ENCODE measurements at regions not wholly inside any gene's neighbourhood (a gene's known extent, or its start where the extent isn't known, plus 50 kb on each side); places are given as distances from the start of the nearest gene placed in this dataset.

- DNase-seq (ENCODE audit: low spot score), result no peak
Measured at GRCh38 chr4:123802082-123802645, 405.6 kb downstream of the SPRY1 start.

- DNase-seq (ENCODE audit: low spot score), result no peak
Measured at GRCh38 chr4:123802933-123803332, 406.3 kb downstream of the SPRY1 start.

DNA sequence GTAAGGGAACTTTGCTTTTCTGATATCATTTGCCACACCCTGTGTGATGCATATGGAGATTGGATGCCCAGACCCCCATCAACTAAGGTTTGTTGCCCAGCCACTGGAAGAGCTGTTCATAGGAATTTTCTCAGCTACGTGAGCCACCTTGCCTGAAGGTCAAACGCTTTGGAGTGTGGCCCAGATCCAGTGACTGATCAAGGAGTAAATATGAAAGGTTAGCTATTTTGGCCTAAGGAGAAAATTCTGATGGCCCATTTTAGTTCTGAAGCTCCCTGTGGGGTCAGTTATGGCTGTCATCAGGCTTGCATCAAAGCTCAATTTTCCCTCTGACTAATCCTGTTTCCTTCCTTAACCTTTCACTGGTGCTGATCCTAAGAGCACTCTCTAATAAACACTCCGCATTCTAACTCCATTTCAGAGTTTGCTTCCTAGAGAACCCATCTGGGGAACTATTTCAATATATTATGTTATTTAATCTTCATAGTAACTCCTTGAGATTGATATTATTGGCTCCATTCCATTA, 407.7 kb downstream of the SPRY1 start:
- DNase-seq (ENCODE audit: low spot score), result no peak

DNA sequence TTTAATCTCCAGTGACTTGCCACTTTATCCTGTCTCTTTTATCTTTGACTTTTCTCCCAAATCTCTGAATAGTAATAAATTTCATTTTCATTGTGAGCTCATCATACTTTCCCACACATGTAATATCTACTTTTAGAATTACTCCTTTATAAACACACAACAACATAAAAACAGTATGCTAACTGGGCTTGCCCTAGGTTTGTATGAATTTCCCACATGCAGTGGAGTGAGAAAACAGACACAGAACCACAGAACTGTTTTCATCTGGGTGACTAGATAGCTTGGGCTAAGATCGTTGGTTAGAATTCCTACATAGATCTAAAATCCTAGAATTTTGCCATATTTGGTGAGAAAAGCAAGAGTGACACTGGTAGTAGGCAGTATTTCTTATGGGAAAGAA, 409.5 kb downstream of the SPRY1 start:
- DNase-seq (ENCODE audit: low spot score), result no peak

GRCh38 chr4:123807187-123807586, 410.6 kb downstream of the SPRY1 start:
- DNase-seq (ENCODE audit: low spot score), result no peak

GRCh38 chr4:123807866-123808265, 411.3 kb downstream of the SPRY1 start:
- DNase-seq (ENCODE audit: low spot score), result no peak

DNA sequence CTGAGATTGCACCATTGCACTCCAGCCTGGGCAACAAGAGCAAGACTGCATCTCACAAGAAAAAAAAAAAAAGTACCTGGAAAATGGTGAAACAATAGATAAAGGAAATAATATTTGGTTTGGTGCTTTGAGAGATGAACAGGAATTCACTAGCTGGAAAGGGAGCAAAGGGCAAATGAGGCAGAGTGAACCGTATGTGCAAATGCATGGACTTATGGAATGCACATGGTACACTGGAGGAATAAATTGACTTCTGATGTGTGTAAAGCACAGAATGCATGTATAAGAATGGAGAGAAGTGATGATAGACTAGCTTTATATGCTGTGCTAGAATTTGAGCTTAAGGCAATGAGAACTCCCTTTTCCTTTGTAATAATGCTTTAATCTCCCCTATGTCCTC, 413.3 kb downstream of the SPRY1 start:
- DNase-seq (ENCODE audit: low spot score), result no peak

GRCh38 chr4:123812066-123812390, 415.4 kb downstream of the SPRY1 start:
- no peak for DNase-seq (ENCODE audit: low spot score)

DNA sequence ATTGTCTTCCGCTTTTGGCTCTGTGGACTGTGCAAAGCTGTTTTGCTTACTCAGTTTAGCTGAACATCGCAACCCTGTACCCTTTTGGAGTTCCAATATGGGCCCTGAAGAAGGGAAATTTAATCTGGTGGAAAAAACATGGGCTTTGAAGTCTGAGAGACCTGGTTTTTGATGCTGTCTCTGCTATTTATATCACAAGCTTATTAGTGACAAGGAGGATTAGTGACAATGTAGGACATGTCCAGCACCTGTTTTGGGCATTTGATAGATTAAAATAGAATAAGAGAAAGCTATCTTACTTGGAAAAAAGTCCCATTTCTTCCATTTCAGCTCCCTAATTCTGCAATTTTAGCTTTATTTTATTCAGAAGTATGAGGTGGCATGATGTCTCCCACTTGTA, 417.3 kb downstream of the SPRY1 start:
- no peak for DNase-seq (ENCODE audit: low spot score)

- DNase-seq (ENCODE audit: low spot score), result no peak
Measured at GRCh38 chr4:123816462-123816861, 419.9 kb downstream of the SPRY1 start.

- no peak for DNase-seq (ENCODE audit: low spot score)
Measured at GRCh38 chr4:123817025-123817688, 420.6 kb downstream of the SPRY1 start.

- no peak for DNase-seq (ENCODE audit: low spot score)
Measured at GRCh38 chr4:123819362-123820035, 422.9 kb downstream of the SPRY1 start.

DNA sequence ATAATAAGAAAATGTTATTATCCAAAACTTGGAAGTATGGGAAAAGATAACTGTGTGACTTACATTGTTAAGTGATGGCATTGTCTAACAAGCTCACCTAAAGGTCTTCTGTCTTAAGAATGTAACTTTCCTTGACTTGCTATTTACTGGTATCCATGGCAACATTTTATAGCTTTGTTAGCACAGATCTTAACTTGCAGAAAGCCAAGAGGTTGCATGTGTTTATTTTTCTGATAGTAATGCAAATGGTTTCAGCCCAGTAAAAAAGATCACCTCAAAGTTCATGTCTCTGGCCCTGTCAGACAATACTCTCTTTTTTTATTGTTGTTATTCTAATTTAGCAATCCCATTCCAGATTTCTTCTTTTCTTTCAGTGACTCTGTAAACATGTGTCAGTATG, 425.3 kb downstream of the SPRY1 start:
- DNase-seq (ENCODE audit: low spot score), result no peak

DNA sequence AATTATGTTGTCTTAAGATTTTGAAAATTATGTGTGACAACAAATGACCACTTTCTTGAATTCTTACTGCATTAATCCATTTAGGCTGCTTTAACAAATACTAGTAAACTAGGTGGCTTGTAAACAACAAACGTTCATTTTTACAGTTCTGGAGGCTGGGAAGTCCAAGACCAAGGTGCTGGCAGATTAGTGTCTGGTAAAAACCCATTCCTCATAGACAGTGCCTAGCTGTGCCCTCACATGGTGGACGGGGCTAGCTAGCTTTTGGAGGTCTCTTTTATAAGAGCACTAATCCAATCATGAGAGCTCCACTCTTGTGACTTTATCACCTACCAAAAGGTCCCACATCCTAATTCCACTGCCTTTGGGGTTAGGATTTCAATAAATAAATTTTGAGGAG, 425.8 kb downstream of the SPRY1 start:
- DNase-seq (ENCODE audit: low spot score), result no peak

- DNase-seq (ENCODE audit: low spot score), result no peak
Measured at GRCh38 chr4:123823244-123823643, 426.6 kb downstream of the SPRY1 start.

GRCh38 chr4:123824524-123824923, 427.9 kb downstream of the SPRY1 start:
- no peak for DNase-seq (ENCODE audit: low spot score)

DNA sequence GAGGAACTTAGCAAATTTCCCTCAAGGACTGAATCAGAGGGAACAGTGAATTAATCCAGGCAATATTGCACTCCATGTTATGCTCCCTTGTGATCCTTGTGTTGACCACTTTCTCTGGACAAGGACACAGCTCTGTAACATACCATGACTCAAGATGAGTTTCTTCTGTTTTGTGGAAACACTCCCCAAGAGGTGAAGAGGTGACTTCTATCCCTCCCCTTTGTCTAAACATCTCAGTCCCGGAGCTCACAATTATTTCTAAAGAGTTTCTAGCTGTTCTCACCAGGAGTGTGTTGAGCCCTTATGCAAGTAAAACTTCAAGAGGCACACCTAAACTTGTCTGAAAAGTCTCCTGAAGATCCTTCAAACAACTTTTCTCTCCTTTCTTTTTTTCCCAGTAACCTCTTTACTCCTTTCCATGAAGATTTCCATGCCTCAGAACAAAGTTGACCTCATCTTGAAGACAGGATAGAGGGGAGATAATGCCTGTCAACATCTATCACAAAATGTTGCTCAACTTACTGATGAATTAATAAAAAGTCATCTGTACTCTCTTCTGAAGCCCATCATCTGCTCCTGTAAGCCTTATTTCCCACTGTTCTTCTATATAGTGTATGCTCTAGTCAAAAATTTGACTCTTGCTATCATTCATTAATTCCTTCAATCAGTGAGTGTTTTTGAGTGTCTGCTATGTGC, 429.1 kb downstream of the SPRY1 start:
- no peak for DNase-seq (ENCODE audit: low spot score)

DNA sequence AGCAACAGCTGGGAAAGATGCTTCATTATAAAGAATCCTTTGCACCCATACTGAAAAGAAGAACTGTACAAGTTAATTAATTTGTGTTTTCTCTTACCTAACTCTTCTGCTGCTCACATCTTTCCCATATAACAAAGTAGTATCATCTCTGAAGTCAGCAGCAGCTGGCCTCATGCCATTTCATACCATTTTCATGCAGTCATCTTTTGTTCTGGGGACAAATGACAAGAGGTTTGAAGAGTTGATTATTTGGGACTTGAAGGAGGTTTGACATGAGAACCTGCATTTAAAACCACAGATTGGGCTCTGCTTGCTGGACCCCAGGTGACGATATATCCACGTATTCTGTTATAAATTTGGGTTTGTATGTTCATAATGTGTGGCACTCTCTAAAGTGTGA, 430.3 kb downstream of the SPRY1 start:
- no peak for DNase-seq (ENCODE audit: low spot score)

DNA sequence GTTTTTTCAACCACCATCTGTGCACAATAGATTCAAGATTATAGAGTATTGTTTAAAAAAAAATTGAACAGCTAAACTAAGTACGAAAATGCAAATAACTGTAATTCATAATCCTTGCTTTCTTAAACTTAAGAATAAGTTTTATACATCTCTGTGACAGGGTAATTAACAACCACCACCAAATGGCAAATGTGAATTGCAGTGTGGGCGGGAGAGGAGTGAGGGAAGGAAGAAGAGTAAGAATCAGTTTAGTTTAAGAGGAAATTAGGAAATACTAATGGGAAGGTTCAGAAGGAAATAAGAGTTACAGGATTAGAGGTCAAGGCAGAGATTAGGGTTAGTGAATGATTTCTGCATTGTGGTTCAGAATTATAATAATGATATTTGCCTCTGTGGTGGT, 430.9 kb downstream of the SPRY1 start:
- no peak for DNase-seq (ENCODE audit: low spot score)

DNA sequence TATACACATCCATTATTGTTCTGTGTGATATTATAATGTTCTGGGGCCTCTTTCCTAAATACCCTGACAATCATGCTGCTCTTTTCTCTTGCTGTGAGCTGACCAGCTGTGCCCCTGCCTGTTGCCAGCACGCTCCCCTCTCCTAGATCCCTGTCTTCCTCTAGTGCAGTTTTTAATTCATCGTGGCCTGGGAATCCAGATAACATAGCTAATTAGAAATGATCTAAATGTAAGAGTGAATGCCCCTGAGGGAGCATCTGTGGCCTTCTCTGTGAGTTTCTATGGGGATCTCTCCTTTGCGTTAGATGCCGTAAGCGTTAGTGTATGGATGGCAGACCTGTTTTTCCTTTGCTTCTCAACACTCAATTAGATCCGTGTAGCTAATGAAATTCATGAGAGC, 434.3 kb downstream of the SPRY1 start:
- no peak for DNase-seq (ENCODE audit: low spot score)

- no peak for DNase-seq (ENCODE audit: low spot score)
Measured at GRCh38 chr4:123832173-123833026, 435.8 kb downstream of the SPRY1 start.

Data from mesenteric fat pad (tissue), 1 donor.